NCI-H1930 (cell line): ENCODE measurements at regions not wholly inside any gene's neighbourhood (a gene's known extent, or its start where the extent isn't known, plus 50 kb on each side); places are given as distances from the start of the nearest gene placed in this dataset.

ENCODE experiments used
- DNase-seq, 2 experiments: peaks; one replicate each; lab custom pipeline; 2025; lab: John Stamatoyannopoulos, UW

- DNase-seq = no peak
Observed at GRCh38 chr20:11296951-11297350, 620.7 kb upstream of the BTBD3 start.

- DNase-seq = no peak
Observed at GRCh38 chr20:11301699-11302098, 616.0 kb upstream of the BTBD3 start.

GRCh38 chr20:11302436-11302835, 615.3 kb upstream of the BTBD3 start:
- no peak for DNase-seq

GRCh38 chr20:11304795-11305194, 612.9 kb upstream of the BTBD3 start:
- DNase-seq = no peak

GRCh38 chr20:11305406-11305805, 612.3 kb upstream of the BTBD3 start:
- no peak for DNase-seq

- no peak for DNase-seq
Observed at GRCh38 chr20:11311659-11312224, 606.0 kb upstream of the BTBD3 start.

- DNase-seq = no peak
Observed at GRCh38 chr20:11315525-11315924, 602.2 kb upstream of the BTBD3 start.

- no peak for DNase-seq
Observed at GRCh38 chr20:11316244-11316643, 601.4 kb upstream of the BTBD3 start.

GRCh38 chr20:11320033-11320432, 597.7 kb upstream of the BTBD3 start:
- no peak for DNase-seq

- DNase-seq = no peak
Observed at GRCh38 chr20:11323816-11324215, 593.9 kb upstream of the BTBD3 start.

GRCh38 chr20:11324990-11325389, 592.7 kb upstream of the BTBD3 start:
- DNase-seq = no peak

GRCh38 chr20:11328839-11329238, 588.9 kb upstream of the BTBD3 start:
- DNase-seq = no peak

GRCh38 chr20:11329271-11329670, 588.4 kb upstream of the BTBD3 start:
- no peak for DNase-seq

- no peak for DNase-seq
Observed at GRCh38 chr20:11331096-11331495, 586.6 kb upstream of the BTBD3 start.

GRCh38 chr20:11332381-11332780, 585.3 kb upstream of the BTBD3 start:
- no peak for DNase-seq

GRCh38 chr20:11333634-11334033, 584.1 kb upstream of the BTBD3 start:
- DNase-seq = no peak

GRCh38 chr20:11337361-11338130, 580.1 kb upstream of the BTBD3 start:
- DNase-seq = no peak

GRCh38 chr20:11338496-11339306, 579.0 kb upstream of the BTBD3 start:
- no peak for DNase-seq

GRCh38 chr20:11344939-11345338, 572.8 kb upstream of the BTBD3 start:
- no peak for DNase-seq

- DNase-seq = no peak
Observed at GRCh38 chr20:11347738-11348137, 570.0 kb upstream of the BTBD3 start.

GRCh38 chr20:11350126-11351005, 567.3 kb upstream of the BTBD3 start:
- no peak for DNase-seq

GRCh38 chr20:11352041-11352440, 565.7 kb upstream of the BTBD3 start:
- DNase-seq = no peak
